ENCODE measurements at regions not wholly inside any gene's neighbourhood (a gene's known extent, or its start where the extent isn't known, plus 50 kb on each side); places are given as distances from the start of the nearest gene placed in this dataset.

- Histone ChIP-seq H3K79me1 (ENCODE audit: low read depth, low read length) (no peaks in the 10 kb centered on the region), H2BK12ac (ENCODE audit: low read depth, low read length) (no peak overlapping the region), H2BK120ac (replicated peaks; ENCODE audit: low read depth, low read length) (no peak overlapping the region), H4K20me1 (replicated peaks in 1 of 2; ENCODE audit: control insufficient read depth in 1 of 2, insufficient read depth in 2 of 2, low read length in 2 of 2) (no peaks in the 10 kb centered on the region), H2BK5ac (ENCODE audit: low read depth, low read length) (no peak overlapping the region), H3K9me3 (ENCODE audit: insufficient read depth in 2 of 2, low read depth in 1 of 2, low read length in 1 of 2) (no peaks in the 10 kb centered on the region), H3K23ac (ENCODE audit: insufficient read length) (no peak overlapping the region), H3K4ac (replicated peaks; ENCODE audit: insufficient read length, low read depth, low read length) (no peak overlapping the region), H3K4me1 (replicated peaks in 1 of 4; ENCODE audit: control insufficient read depth in 3 of 4, insufficient read depth in 4 of 4, low read length in 3 of 4) (no peaks in the 10 kb centered on the region), H4K91ac (replicated peaks; ENCODE audit: insufficient read length, low read length) (no peak overlapping the region), H2BK20ac (ENCODE audit: low read length) (no peak overlapping the region), H3K14ac (ENCODE audit: insufficient read length) (no peak overlapping the region), H3K36me3 (ENCODE audit: control insufficient read depth in 2 of 4, insufficient read depth in 4 of 4, low read length in 3 of 4) (no peaks in the 10 kb centered on the region), H3K9ac (replicated peaks in 1 of 4; ENCODE audit: extremely low read depth in 1 of 4, low read depth in 3 of 4, low read length in 3 of 4) (no peak overlapping the region), H3K4me2 (ENCODE audit: insufficient read depth in 1 of 2, low read depth in 2 of 2, low read length in 2 of 2) (no peak overlapping the region), H2AK5ac (ENCODE audit: low read depth, low read length) (no peak overlapping the region), H3K27ac (ENCODE audit: low read depth, low read length) (no peak overlapping the region), H2BK15ac (ENCODE audit: low read length) (no peak overlapping the region), H2AFZ (ENCODE audit: low read length) (no peak overlapping the region), H3K4me3 (ENCODE audit: extremely low read depth in 1 of 4, insufficient read depth in 2 of 4, low read depth in 3 of 4, low read length in 4 of 4) (no peak overlapping the region), H4K8ac (ENCODE audit: extremely low read depth, insufficient read depth, low read length) (no peak overlapping the region), H4K5ac (ENCODE audit: insufficient read length, low read depth, low read length) (no peak overlapping the region), H3K79me2 (ENCODE audit: control insufficient read depth in 1 of 2, insufficient read depth in 2 of 2, low read length in 2 of 2) (no peaks in the 10 kb centered on the region), H3K27me3 (replicated peaks in 1 of 4; ENCODE audit: control insufficient read depth in 3 of 4, extremely low read depth in 1 of 4, insufficient read depth in 3 of 4, low read length in 3 of 4) (no peaks in the 10 kb centered on the region), H3K23me2 (ENCODE audit: low read depth, low read length) (no peaks in the 10 kb centered on the region), H3K18ac (ENCODE audit: extremely low read depth, low read length) (no peak overlapping the region), H3K56ac (replicated peaks; ENCODE audit: insufficient read length, low read depth, low read length) (no peak overlapping the region)
- DNase-seq (ENCODE audit: low read depth in 1 of 2, low spot score in 2 of 2) (no peak), FAIRE-seq (no peak)
- ChIA-PET CTCF (ENCODE audit: partially characterized antibody) (interaction anchor here (0.6 to 0.9 kb wide), 2 partner anchors 21 to 30 kb away, joined by 4 read pairs; no protein-coding TSS in a partner anchor), POLR2A (ENCODE audit: partially characterized antibody) (no interaction called here)
- WGBS, 2 experiments (ENCODE audit: extremely low coverage in 1 of 2, insufficient coverage in 1 of 2, insufficient read length in 1 of 2, insufficient replicate concordance in 2 of 2, low coverage in 1 of 2, low lambda C conversion rate in 2 of 2, missing lambda C conversion rate in 1 of 2), result 94% methylated on average over 4 of the region's 4 CpGs; no CpG with 5 or more reads in 1 of the 2 experiments
- no peak for TF ChIP-seq SIX5 (IDR thresholded peaks at IDR 0.05; ENCODE audit: low read depth, low read length)
- no peak for TF ChIP-seq POLR2AphosphoS5 (IDR thresholded peaks at IDR 0.05; ENCODE audit: low read depth, low read length)
- no peak for TF ChIP-seq TEAD4 (IDR thresholded peaks at IDR 0.05; ENCODE audit: low read depth, low read length)
- TF ChIP-seq TBP (IDR thresholded peaks at IDR 0.05; ENCODE audit: low read depth, low read length), result no peak
- no peak for TF ChIP-seq NRF1 (IDR thresholded peaks at IDR 0.05; ENCODE audit: low read depth, low read length)
- no peak for TF ChIP-seq CHD2 (IDR thresholded peaks at IDR 0.05; ENCODE audit: low read length)
- TF ChIP-seq BRCA1 (IDR thresholded peaks at IDR 0.05; ENCODE audit: low read depth, low read length), result no peak
- TF ChIP-seq EZH2 (IDR thresholded peaks at IDR 0.05; ENCODE audit: low read depth, low read length, severe bottlenecking), result no peak
- no peak for TF ChIP-seq ATF2 (IDR thresholded peaks at IDR 0.05; ENCODE audit: low read length)
- TF ChIP-seq PHF8 (conservative IDR thresholded peaks at IDR 0.05; ENCODE audit: low read depth, low read length), result no peak
- no peak for TF ChIP-seq GABPA (IDR thresholded peaks at IDR 0.05; ENCODE audit: borderline replicate concordance, insufficient read depth, low read length)
- no peak for TF ChIP-seq HDAC2 (IDR thresholded peaks at IDR 0.05; ENCODE audit: borderline replicate concordance in 1 of 2, low read depth in 2 of 2, low read length in 2 of 2)
- TF ChIP-seq CBX5 (IDR thresholded peaks at IDR 0.05; ENCODE audit: low read depth, low read length), result no peak
- TF ChIP-seq EGR1 (IDR thresholded peaks at IDR 0.05; ENCODE audit: borderline replicate concordance, low read depth, low read length), result no peak
Observed at GRCh38 chr2:210901326-210901725, 344.9 kb downstream of the CPS1 start.
